H1 (cell line): ENCODE measurements at regions not wholly inside any gene's neighbourhood (a gene's known extent, or its start where the extent isn't known, plus 50 kb on each side); places are given as distances from the start of the nearest gene placed in this dataset.
"Not testable (repeated sequence)": the region's sequence is repeated elsewhere in the genome, so short reads cannot be mapped to it uniquely, and the experiment has no call there.

ENCODE experiments used
- CTCF ChIP-seq, 3 experiments: IDR thresholded peaks; 1 replicate in 2 of 3; 2 replicates in 1 of 3; pipeline versions ENCODE4 v1.5.1 to v1.6.1; 2011; ENCODE audit warnings: low read length in 3 of 3, mild to moderate bottlenecking in 3 of 3, inconsistent platforms in 2 of 3, low read depth in 1 of 3, moderate library complexity in 1 of 3; ENCODE audit not compliant: insufficient read depth in 1 of 3; ENCODE audit errors: control extremely low read depth in 1 of 3
- KDM1A ChIP-seq: fragments of 200-600, 300-600 bp; sonication (generic); IDR thresholded peaks from 2 replicates; pipeline ENCODE4 v1.7.1; 2016; ENCODE audit warnings: mild to moderate bottlenecking, low read length, borderline replicate concordance
- POLR2A ChIP-seq, 2 experiments: IDR thresholded peaks; 1 replicate in 1 of 2; 2 replicates in 1 of 2; pipeline ENCODE4 v1.6.1; 2011; ENCODE audit warnings: low read depth in 2 of 2, low read length in 2 of 2, mild to moderate bottlenecking in 2 of 2; ENCODE audit errors: control extremely low read depth in 1 of 2
- POLR2AphosphoS5 ChIP-seq: IDR thresholded peaks from 2 replicates; pipeline ENCODE4 v1.6.1; 2011; ENCODE audit warnings: low read depth, low read length
- SUZ12 ChIP-seq: fragments of 200-600 bp; sonication (generic); IDR thresholded peaks from 2 replicates; pipeline ENCODE4 v1.6.1; 2012; ENCODE audit warnings: mild to moderate bottlenecking, inconsistent platforms, low read length, moderate library complexity, mixed read lengths
- TAF1 ChIP-seq: IDR thresholded peaks from 2 replicates; pipeline ENCODE4 v1.6.1; 2011; ENCODE audit warnings: mild to moderate bottlenecking, low read depth, low read length

DNA sequence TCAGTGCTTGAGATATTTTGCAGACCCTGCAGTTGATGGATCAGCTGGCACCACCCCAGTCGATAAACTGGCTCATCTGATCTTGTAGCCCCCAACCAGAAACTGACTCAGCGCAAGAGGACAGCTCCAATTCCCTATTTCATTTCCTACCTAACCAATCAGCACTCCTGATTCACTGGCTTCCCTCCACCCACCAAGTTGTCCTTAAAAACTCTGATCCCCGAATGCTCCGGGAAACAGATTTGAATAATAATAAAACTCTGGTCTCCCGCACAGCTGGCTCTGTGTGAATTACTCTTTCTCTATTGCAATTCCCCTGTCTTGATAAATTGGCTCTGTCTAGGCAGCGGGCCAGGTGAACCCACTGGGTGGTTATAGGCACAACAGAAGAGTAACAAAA lies 289.4 kb upstream of the SYT1 start:
- not testable (repeated sequence) for TF ChIP-seq CTCF (IDR thresholded peaks at IDR 0.05; ENCODE audit: control extremely low read depth in 1 of 3, insufficient read depth in 1 of 3, low read depth in 1 of 3, low read length in 3 of 3); POLR2AphosphoS5; KDM1A; SUZ12; POLR2A (IDR thresholded peaks at IDR 0.05; ENCODE audit: control extremely low read depth in 1 of 2, low read depth in 2 of 2, low read length in 2 of 2); TAF1
